Hindlimb muscle (tissue), 1 donor: ENCODE measurements at regions not wholly inside any gene's neighbourhood (a gene's known extent, or its start where the extent isn't known, plus 50 kb on each side); places are given as distances from the start of the nearest gene placed in this dataset.
"Not testable (repeated sequence)": the region's sequence is repeated elsewhere in the genome, so short reads cannot be mapped to it uniquely, and the experiment has no call there.

Experiments
- DNase-seq: peaks from one replicate; pipeline ENCODE4 v3.0.0-alpha.2; 2013

- DNase-seq: no peak
Measured at GRCh38 chr1:116819081-116819480, 64.9 kb downstream of the CD2 start.

- DNase-seq: no peak
Measured at GRCh38 chr1:116820369-116820768, 66.1 kb downstream of the CD2 start.

GRCh38 chr1:116821763-116822162, 67.5 kb downstream of the CD2 start:
- no peak for DNase-seq

DNA sequence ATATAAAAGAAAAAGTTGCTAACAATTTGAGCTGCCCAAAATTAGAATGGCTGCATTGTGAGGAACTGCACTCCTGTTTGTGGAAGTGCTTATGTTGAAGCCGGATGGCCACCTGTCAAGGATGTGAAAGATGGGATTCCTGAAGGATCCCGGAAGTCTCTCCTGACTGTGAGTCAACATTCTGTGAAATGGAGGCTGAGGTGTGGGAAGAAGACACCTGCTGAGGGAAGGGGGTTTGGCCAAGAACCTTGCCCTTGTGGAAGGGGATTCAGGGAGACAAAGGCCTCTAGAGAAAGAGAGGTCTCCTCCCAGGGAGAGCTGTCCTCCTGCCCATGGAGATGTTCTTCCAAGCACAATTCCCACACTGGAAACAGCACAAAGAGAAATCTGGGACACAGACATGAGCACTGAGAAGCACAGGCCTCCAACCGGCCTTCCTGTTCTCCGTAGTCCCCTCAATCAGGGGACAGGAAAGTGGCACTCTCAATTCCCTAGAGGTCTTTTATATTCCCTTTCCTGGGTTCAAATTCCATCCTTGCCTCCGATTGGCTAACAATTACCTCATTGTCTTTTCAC, 70.5 kb downstream of the CD2 start:
- DNase-seq: no peak

GRCh38 chr1:116825207-116825719, 71.0 kb downstream of the CD2 start:
- DNase-seq: peak; percentile 86

DNA sequence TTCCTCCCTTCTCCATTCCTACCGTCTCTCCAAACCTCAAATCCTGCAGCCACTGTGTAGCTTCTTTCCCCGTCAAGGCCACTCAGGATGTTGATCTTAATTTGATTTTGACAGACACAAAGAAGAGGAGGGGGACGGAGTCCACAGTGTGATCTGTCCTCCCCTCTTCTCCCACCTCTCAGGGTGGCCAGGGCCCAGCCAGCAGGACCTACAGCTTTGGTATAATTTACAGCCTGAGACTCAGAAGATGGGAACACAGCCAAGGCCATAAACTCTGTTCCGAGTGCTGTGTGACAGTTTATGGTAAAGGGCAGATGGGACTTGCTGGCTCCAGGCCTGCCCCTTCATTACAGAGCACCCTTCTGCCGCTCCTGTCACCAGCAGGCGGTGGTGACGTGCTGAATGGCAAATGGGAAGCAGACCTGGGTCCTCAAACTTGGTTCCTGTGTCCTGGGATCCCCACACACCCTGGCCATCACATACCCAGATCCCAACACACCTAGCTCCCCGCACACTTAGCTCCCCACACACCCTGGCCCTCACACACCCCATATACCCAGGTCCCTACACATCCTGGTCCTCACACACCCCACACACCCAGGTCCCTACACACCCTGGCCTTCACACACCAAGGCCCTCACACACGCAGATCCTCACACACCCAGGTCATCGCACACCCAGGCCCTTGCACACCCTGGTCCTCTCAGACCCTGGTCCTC, 71.6 kb downstream of the CD2 start:
- DNase-seq: no peak

GRCh38 chr1:116826818-116827606, 72.8 kb downstream of the CD2 start:
- no peak for DNase-seq

DNA sequence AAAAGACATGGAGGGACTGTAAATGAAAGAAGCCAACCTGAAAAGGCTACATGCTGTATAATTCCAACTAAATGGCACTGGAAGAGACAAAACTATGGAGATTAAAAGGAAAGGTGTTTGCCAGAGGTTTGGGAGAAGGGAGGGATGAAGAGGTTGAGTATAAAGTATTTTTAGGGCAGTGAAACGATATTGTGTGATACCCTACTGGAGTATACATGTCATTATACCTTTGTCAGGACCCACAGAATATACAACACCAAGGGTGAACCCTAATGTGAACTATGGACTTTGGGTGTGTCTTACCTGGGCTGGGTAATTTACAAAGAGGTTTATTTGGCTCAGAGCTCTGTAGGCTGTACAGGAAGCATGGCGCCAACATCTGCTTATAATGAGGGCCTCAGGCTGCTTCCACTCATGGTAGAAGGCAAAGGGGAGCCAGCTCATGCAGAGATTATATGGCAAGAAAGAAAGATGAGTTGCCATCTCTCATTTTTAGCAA, 73.4 kb downstream of the CD2 start:
- no peak for DNase-seq

DNA sequence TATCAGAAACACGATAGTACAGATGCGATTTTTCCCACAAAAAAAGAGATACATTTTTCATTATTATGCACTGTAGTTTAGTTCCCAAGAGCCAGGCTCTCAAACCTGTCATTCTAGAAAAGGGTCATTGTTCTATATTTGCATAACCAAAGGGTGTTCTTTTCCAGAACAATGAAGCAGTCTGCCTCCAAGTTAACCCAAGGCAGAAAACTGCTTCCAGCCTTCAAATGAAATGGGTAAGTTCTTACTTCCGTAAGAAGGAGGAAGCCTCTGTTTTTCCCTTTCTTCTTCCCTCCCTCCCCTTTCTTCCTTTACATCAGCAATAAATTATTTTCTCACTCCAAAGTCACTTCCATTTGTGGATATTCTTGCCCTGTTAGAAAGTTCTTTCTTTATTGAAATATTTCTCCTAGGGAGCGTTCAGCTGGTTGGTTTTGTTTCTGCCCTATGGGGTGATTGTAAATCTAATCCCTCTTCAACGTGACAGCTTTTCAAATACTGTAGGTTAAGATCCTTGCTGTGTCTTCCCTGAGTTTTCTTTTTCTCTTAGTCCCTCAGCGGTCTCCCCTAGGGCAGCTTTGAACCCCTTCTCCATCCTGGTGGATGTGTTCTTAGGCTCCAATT, 77.3 kb upstream of the PTGFRN start:
- DNase-seq: no peak

GRCh38 chr1:116832932-116833578, 76.7 kb upstream of the PTGFRN start:
- no peak for DNase-seq

- no peak for DNase-seq
Measured at GRCh38 chr1:116833718-116834117, 76.0 kb upstream of the PTGFRN start.

DNA sequence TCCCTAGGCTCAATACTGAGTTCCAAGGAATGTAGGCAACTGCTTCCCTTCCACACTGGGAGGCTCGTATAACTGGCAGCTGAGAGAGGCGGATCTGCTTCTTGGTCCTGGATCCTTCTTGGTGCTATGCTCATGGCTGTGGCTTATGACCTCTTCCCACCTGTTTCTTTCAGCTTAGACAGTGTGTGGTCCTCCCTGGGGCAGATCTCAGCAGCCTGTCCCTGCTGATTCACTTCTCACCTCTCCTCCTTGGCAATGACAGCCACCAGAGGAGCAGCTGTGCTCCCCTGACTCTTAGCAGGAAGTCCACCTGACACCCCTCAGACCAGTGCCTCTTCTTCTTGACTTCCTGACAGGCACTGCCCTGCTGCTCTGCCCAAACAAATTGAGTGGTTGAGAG, 75.1 kb upstream of the PTGFRN start:
- no peak for DNase-seq

DNA sequence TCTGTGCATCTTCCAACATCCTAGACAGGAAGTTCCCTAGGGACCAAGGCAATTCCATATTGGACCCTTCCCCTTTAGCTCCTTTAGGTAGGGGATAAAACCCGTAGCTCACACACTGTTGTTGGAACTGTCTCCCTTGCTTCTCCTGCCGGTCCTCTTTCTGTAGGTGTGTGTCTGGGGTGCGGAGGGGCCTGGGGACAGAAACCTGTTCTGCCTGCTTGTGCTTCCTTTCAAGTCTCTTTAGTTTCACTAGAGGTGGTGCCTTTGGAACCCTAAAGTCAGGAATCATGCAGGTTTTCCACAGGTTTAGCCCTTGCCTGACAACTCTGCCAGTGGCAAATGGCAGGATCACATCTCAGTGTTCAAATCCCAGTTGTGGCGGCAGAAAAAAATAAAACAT, 74.6 kb upstream of the PTGFRN start:
- DNase-seq: no peak

DNA sequence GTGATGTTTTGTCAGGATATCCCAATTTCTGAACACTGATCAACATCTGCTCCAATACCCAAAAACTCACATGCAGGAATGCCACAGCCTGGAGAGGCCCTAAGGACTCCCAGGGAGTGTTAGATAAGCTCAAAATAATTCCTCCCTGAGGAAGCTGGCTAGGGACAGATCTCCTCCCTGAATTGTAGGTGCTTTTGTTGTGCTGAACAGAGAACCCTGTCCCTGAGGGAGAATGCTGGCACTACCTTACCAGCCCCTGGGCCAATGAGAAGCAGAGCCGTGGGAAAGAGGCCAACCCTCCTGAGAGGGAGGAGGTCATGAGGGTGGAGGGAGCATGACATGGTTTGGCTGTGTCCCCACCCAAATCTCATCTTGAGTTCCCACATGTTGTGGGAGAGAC, 73.6 kb upstream of the PTGFRN start:
- DNase-seq: no peak

DNA sequence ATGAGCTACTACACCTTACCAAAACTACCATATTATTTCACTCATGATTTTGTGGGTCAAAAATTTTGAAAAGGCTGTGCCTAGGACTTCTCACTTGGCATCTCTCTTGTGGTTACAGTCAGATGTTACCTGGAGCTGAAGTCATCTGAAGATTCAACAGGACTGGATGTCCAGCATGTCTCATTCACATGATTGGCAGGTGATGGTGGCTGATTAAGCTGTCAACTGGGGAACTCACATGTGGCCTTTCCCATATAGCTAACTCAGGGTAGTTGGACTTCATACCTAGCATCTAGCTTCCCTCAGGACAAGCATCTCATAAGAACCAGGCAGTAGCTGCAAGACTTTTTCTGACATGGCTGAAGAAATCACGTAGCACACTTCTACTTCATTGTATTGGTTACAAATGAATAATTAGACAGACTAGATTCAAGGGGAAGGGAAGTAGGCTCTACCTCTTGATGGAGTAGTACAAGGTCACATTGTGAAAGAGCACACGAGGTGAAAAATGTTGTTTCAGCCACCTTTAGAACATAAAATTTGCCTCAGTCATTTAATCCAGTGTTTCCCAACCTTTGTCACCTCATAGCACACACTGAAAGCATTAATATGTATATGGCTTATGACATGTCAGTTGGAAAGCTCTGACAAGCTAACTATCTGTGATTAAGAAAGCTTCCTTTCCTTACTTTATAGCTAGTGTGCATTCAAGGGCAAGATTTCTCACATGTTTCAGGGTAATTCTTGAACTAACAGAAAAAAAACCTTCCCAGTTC, 68.0 kb upstream of the PTGFRN start:
- no peak for DNase-seq

GRCh38 chr1:116842654-116843053, 67.1 kb upstream of the PTGFRN start:
- DNase-seq: no peak

GRCh38 chr1:116844775-116845174, 64.9 kb upstream of the PTGFRN start:
- no peak for DNase-seq

- no peak for DNase-seq
Measured at GRCh38 chr1:116847190-116847589, 62.5 kb upstream of the PTGFRN start.

DNA sequence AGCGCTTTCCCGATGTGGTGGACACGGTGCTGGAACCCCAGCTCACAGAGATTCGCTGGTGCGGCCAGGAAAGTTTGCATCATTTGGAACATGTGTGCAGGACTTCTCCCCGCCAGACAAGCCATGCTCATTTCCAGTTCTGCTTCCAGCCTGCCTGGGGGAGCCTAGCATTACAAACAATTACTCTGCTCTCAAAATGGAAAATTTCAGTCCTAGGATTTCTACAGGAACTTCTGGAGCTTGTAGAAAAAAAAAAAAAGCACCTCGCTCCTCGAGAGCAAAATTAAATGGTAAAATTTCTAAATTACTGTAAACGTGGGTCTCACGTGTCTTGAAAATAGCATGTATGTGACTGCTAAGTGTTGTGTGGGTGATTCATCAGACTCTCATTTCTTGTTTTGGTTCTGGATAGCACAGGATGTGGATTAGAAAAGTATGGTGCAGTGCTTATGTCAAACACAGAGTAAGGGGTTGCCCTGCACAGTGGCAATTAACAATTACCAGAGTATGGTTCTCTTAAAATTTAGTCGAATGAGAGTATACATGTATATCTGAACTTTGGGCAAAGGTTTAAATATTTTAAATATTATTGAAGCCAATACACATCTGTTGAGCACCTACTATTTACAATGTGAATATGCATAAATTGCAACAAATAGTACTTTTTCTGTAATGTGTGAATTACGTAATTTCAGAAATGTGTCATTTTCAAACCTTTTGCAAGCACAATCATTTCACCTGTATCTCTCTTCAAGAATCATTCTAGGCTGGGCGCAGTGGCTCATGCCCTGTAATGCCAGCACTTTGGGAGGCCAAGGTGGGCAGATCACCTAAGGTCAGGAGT, 61.8 kb upstream of the PTGFRN start:
- peak; percentile 95 for DNase-seq

- no peak for DNase-seq
Measured at GRCh38 chr1:116850436-116850835, 59.3 kb upstream of the PTGFRN start.

DNA sequence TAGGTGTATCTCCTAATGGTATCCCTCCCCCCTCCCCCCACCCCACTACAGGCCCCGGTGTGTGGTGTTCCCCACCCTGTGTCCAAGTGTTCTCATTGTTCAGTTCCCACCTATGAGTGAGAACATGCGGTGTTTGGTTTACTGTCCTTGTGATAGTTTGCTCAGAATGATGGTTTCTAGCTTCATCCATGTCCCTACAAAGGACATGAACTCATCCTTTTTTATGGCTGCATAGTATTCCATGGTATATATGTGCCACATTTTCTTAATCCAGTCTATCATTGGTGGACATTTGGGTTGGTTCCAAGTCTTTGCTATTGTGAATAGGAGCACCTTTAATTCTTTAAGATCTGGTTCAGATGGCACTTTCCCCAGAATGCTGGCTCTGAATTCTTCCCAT, 58.5 kb upstream of the PTGFRN start:
- DNase-seq: not testable (repeated sequence)
